Common myeloid progenitor, CD34-positive (primary cell): ENCODE measurements at regions not wholly inside any gene's neighbourhood (a gene's known extent, or its start where the extent isn't known, plus 50 kb on each side); places are given as distances from the start of the nearest gene placed in this dataset.

Source experiments
- CTCF ChIA-PET: fragments of 350-600 bp; sonication (Branson Sonifier 250); formaldehyde crosslinking; loops from one replicate; lab custom pipeline; 2021; ENCODE audit warnings: antibody characterized with exemption; lab: Charles Lee
- POLR2A ChIA-PET: fragments of 350-600 bp; sonication (Branson Sonifier 250); formaldehyde crosslinking; loops from one replicate; lab custom pipeline; 2021; ENCODE audit warnings: antibody characterized with exemption; lab: Charles Lee
- DNase-seq, 3 donors: peaks; one replicate each; pipeline versions ENCODE4 v3.0.0 to v3.0.0-alpha.2; 2013
- H3K27ac ChIP-seq, 2 experiments: 1 replicate in 1 of 2; 2 replicates in 1 of 2; pipeline ENCODE4 v1.7.0; 2013; ENCODE audit warnings: inconsistent platforms in 2 of 2, low read length in 2 of 2, mild to moderate bottlenecking in 2 of 2, low read depth in 1 of 2, moderate library complexity in 1 of 2; ENCODE audit not compliant: severe bottlenecking in 2 of 2, insufficient read depth in 1 of 2, poor library complexity in 1 of 2
- H3K27me3 ChIP-seq, 5 experiments: replicated peaks in 2 of 5; 1 replicate in 3 of 5; 2 replicates in 2 of 5; pipeline versions ENCODE4 v1.6.1 to v1.7.0; 2013; ENCODE audit warnings: low read length in 4 of 5, mild to moderate bottlenecking in 2 of 5, moderate library complexity in 2 of 5, inconsistent platforms in 1 of 5; ENCODE audit not compliant: insufficient read depth in 5 of 5, control insufficient read depth in 4 of 5
- H3K36me3 ChIP-seq, 4 experiments: 1 replicate in 2 of 4; 2 replicates in 2 of 4; pipeline versions ENCODE4 v1.6.1 to v1.7.0; 2013; ENCODE audit warnings: low read length in 3 of 4, control low read depth in 1 of 4, mild to moderate bottlenecking in 1 of 4; ENCODE audit not compliant: control insufficient read depth in 4 of 4, insufficient read depth in 4 of 4
- H3K4me1 ChIP-seq, 4 experiments: 1 replicate in 3 of 4; 2 replicates in 1 of 4; pipeline versions ENCODE4 v1.6.1 to v1.7.1; 2013; ENCODE audit warnings: low read length in 3 of 4, mild to moderate bottlenecking in 3 of 4, control low read depth in 1 of 4, inconsistent platforms in 1 of 4, moderate library complexity in 1 of 4; ENCODE audit not compliant: control insufficient read depth in 4 of 4, insufficient read depth in 4 of 4; ENCODE audit errors: control extremely low read depth in 1 of 4
- H3K4me3 ChIP-seq, 7 experiments: 1 replicate in 4 of 7; 2 replicates in 3 of 7; pipeline versions ENCODE4 v1.5.1 to v1.7.0; 2013; ENCODE audit warnings: mild to moderate bottlenecking in 7 of 7, low read length in 6 of 7, moderate library complexity in 6 of 7, inconsistent platforms in 2 of 7, low read depth in 2 of 7, control low read depth in 1 of 7; ENCODE audit not compliant: insufficient read depth in 4 of 7, control insufficient read depth in 1 of 7; ENCODE audit errors: extremely low read depth in 1 of 7
- H3K9me3 ChIP-seq, 5 experiments: 1 replicate in 4 of 5; 2 replicates in 1 of 5; pipeline versions ENCODE4 v1.6.1 to v1.7.1; 2013; ENCODE audit warnings: low read length in 4 of 5, mild to moderate bottlenecking in 2 of 5, inconsistent platforms in 1 of 5, low read depth in 1 of 5, moderate library complexity in 1 of 5; ENCODE audit not compliant: control insufficient read depth in 4 of 5, insufficient read depth in 2 of 5; ENCODE audit errors: control extremely low read depth in 1 of 5
- WGBS: methylation state at CpG from one replicate; pipeline ENCODE4 v1.1.5; 2013; ENCODE audit not compliant: insufficient coverage; 5-methylcytosine and 5-hydroxymethylcytosine counted together

DNA sequence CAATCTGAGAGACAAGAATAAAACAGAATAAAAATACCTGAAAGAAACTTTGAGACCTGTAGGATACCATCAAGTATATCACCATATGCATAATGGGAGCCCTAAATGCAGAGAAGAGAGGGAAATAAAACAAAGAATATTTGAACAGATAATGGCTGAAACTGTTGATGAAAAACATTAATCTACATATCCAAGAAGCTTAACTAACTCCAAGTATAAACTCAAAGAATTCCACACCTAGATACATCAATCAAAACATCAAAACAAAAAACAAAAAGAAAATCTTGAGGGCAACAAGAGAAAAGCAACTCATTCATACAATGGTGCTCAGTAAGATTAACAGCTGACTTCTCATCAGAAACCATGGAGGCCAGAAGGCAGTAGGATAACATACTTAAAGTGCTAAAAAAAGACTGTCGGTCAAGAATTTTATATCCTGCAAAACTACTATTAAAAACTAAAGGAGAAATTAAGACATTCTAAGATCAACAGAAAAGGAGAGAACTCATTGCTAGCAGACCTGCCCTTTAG is 101.6 kb downstream of the FOXD1 start:
- DNase-seq: no peak
- Histone ChIP-seq H3K4me1 (no peaks in the 10 kb centered on the region), H3K9me3 (peaks cover 2 to 43% (median 10%) of the 10 kb centered on the region in 5 experiments), H3K27me3 (peaks cover 0 to 20% (median 6%) of the 10 kb centered on the region in 5 experiments), H3K27ac (no peak overlapping the region), H3K36me3 (no peaks in the 10 kb centered on the region), H3K4me3 (no peak overlapping the region)
- ChIA-PET POLR2A (no interaction called here), CTCF (no interaction called here)
- WGBS: no CpG with 5 or more reads among the region's 1 CpG

DNA sequence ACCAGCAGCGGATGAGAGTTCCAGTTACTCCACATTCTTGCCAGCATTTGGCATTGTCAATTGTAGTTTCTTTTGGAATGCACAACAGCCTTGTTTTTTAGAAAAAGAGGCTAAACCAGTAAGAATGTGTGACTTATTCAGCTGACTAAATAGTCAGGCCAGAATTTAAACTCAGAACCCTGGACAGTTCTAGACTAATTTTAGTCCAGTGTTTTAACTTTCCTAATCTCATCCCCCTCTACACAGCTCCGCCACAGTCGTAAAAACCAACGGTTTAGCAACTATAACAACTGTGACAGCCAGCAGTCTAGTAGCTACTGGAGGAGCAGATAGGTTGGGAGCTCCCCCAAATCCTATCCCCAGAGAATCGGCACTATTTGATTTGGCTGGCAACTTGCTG is 103.7 kb downstream of the FOXD1 start:
- 100% methylated on average over 2 of the region's 5 CpGs for WGBS
- CTCF ChIA-PET: no interaction called here
- no peak overlapping the region for H3K4me3 ChIP-seq
- peaks cover 0 to 29% (median 8%) of the 10 kb centered on the region in 5 experiments for H3K9me3 ChIP-seq
- H3K27ac ChIP-seq: no peak overlapping the region
- POLR2A ChIA-PET: no interaction called here
- H3K27me3 ChIP-seq: peaks cover 0 to 26% (median 8%) of the 10 kb centered on the region in 5 experiments
- no peaks in the 10 kb centered on the region for H3K36me3 ChIP-seq
- no peak for DNase-seq
- no peaks in the 10 kb centered on the region for H3K4me1 ChIP-seq

DNA sequence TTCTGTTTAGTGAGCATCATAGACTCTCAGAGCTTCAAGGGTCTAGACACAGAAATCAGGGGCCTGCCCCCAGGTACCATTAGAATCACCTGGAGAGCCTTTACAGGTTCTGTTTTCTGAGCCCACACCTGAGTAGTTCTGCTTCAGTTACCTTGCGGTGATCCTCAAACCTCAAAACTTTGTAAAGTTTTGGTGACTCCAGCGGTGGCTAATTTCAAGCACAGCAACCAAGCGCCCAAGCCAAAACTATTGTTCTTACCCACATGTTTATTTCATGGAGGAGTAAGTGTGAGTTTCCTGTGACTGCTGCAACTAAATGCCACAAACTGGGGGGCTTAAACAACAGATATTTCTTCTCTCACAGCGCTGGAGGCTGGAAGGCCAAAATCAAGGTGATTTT is 108.9 kb downstream of the FOXD1 start:
- CTCF ChIA-PET: no interaction called here
- no peaks in the 10 kb centered on the region for H3K4me1 ChIP-seq
- 100% methylated on average over 2 of the region's 4 CpGs for WGBS

DNA sequence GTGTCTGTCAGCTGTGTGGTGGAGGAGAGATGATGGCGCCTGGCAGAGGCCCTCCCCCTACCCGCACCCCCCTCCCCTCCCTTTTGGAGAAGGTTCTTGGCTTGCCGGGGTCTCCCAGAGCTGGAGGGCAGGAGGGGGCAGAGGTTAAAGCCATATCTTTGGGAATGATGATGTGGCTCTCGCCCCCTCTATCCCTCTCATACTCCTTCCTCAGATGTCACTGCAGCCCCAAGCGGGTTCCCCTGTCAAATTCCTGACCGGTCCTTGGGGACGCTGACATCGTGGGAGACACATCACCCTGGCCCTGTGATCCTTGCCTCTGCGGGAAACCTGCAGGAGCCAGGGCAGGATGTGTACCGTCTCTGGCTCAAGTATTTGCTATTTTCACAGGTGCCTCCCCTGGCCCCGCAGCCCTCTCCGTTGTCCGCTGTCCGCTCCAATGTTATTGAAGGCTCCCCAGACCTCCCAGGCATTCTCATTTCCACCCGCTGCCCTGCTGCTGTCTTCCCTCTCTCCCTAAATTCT is 109.5 kb downstream of the FOXD1 start:
- DNase-seq: no peak
- Histone ChIP-seq H3K4me3 (no peak overlapping the region), H3K4me1 (no peaks in the 10 kb centered on the region), H3K36me3 (no peaks in the 10 kb centered on the region), H3K9me3 (peaks cover 0 to 7% (median 0%) of the 10 kb centered on the region in 5 experiments), H3K27me3 (peaks cover under 1 to 68% (median 26%) of the 10 kb centered on the region in 5 experiments), H3K27ac (no peak overlapping the region)
- POLR2A ChIA-PET: no interaction called here
- WGBS: 85% methylated on average over 12 of the region's 15 CpGs
- CTCF ChIA-PET: no interaction called here

More for the DNA sequence above, 108.9 kb downstream of the FOXD1 start:
- DNase-seq: no peak
- H3K27ac ChIP-seq: no peak overlapping the region
- H3K4me3 ChIP-seq: no peak overlapping the region
- H3K27me3 ChIP-seq: peaks cover 3 to 68% (median 26%) of the 10 kb centered on the region in 5 experiments
- H3K36me3 ChIP-seq: no peaks in the 10 kb centered on the region
- POLR2A ChIA-PET: no interaction called here
- peaks cover 0 to 7% (median 0%) of the 10 kb centered on the region in 5 experiments for H3K9me3 ChIP-seq

DNA sequence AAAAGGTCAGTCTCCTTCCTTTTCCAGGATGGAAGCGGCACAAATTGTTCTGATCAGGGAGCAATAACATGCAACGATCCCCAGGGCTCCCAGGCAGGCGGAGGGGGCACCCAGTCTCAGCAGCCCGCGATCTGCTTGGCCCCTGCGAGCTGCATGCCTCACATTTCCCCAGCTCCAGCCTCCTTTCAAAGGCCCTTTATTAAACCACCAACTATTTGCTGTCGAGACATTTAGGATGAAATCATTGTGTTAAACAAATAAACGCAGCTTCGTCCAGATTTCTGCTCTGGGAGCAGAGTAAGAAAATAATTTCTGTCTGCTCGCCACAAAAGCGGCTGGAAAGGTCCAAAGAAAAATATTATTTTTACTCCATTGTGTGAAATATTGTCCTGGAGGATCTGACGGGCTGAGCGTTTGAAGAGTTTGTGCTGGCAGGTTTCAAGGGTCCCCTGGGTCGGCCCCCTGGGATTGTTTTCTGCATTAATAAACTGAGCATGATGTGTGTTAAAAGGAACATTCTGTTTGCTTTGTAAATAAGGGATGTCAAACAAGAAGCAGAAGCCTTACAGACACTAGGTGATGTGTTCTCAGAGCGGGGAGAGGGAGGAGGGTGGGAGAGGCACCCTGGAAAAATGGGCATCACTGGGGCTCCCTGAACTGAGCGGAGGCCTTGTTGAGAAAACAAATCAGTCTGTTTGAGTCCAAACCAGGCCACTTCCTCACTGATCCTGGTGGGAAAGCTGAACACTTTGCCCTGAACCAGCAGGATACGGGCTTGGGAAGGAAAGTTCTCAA is 110.1 kb downstream of the FOXD1 start:
- Histone ChIP-seq H3K36me3 (no peaks in the 10 kb centered on the region), H3K4me1 (no peaks in the 10 kb centered on the region), H3K4me3 (no peak overlapping the region), H3K9me3 (peaks cover 0 to 7% (median 0%) of the 10 kb centered on the region in 5 experiments), H3K27me3 (peaks cover 0 to 69% (median 22%) of the 10 kb centered on the region in 5 experiments), H3K27ac (no peak overlapping the region)
- ChIA-PET POLR2A (no interaction called here), CTCF (interaction anchor here (1.8 kb wide), 1 partner anchor 35 kb away, joined by 3 read pairs; no protein-coding TSS in a partner anchor)
- DNase-seq: no peak
- WGBS: 72% methylated on average over 11 of the region's 17 CpGs

DNA sequence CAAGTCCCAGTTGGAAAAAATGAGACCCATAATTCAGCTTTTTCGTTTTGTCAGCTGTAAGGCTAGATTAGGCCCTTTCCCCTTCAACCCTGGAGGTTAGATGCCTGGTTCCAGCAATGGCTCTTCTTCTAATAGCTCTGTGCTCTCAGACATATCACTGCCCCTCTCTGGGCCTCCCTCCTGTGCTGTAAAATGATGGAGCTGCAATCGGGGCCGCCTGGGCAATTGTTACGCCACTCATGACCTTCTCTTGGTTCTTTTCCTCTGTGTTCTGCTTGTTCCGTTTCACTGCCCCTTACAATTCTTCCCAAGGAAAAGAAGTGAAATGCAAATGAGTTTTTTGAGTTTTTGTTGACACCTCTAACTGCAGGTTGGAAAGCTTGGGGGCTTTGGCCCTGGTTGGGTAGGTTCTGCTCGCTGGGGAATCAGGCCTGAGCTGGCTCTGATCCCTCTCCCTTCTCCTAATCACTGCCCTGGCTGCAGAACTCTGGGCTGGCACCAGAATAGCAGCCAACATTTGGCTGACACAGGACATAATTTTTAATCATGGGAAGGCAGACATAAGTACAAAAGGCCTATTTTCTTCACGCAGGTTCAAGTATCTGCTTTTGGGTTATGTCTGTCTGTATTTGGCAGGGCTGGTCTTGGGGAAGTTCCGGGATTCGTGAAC is 110.9 kb downstream of the FOXD1 start:
- CTCF ChIA-PET: interaction anchor here (1.8 kb wide), 1 partner anchor 36 kb away, joined by 3 read pairs; no protein-coding TSS in a partner anchor

More for the DNA sequence above, 110.9 kb downstream of the FOXD1 start:
- Histone ChIP-seq H3K27me3 (peaks cover 0 to 70% (median 22%) of the 10 kb centered on the region in 5 experiments), H3K27ac (no peak overlapping the region), H3K9me3 (peaks cover 0 to 8% (median 0%) of the 10 kb centered on the region in 5 experiments), H3K36me3 (no peaks in the 10 kb centered on the region), H3K4me3 (no peak overlapping the region), H3K4me1 (no peaks in the 10 kb centered on the region)
- 81% methylated on average over 8 of the region's 9 CpGs for WGBS
- DNase-seq: no peak
- POLR2A ChIA-PET: no interaction called here
